ENCODE measurements at regions not wholly inside any gene's neighbourhood (a gene's known extent, or its start where the extent isn't known, plus 50 kb on each side); places are given as distances from the start of the nearest gene placed in this dataset.

- H3K4me3 ChIP-seq (ENCODE audit: low read depth in 1 of 3, low read length in 3 of 3) = no peak overlapping the region
- H3K9ac ChIP-seq (ENCODE audit: low read depth in 1 of 2, low read length in 2 of 2) = no peak overlapping the region
- DNase-seq (ENCODE audit: low spot score) = no peak
- H3K27ac ChIP-seq (ENCODE audit: low read depth in 1 of 2, low read length in 2 of 2) = no peak overlapping the region
- no peaks in the 10 kb centered on the region for H3K9me3 ChIP-seq (ENCODE audit: control insufficient read depth in 4 of 4, low read length in 3 of 4)
- H3K4me1 ChIP-seq (ENCODE audit: control insufficient read depth in 4 of 4, insufficient read depth in 4 of 4, low read length in 3 of 4) = no peaks in the 10 kb centered on the region
- H3K27me3 ChIP-seq (ENCODE audit: control insufficient read depth in 4 of 4, insufficient read depth in 4 of 4, low read length in 3 of 4) = no peaks in the 10 kb centered on the region
- TF ChIP-seq, protein P1, sequence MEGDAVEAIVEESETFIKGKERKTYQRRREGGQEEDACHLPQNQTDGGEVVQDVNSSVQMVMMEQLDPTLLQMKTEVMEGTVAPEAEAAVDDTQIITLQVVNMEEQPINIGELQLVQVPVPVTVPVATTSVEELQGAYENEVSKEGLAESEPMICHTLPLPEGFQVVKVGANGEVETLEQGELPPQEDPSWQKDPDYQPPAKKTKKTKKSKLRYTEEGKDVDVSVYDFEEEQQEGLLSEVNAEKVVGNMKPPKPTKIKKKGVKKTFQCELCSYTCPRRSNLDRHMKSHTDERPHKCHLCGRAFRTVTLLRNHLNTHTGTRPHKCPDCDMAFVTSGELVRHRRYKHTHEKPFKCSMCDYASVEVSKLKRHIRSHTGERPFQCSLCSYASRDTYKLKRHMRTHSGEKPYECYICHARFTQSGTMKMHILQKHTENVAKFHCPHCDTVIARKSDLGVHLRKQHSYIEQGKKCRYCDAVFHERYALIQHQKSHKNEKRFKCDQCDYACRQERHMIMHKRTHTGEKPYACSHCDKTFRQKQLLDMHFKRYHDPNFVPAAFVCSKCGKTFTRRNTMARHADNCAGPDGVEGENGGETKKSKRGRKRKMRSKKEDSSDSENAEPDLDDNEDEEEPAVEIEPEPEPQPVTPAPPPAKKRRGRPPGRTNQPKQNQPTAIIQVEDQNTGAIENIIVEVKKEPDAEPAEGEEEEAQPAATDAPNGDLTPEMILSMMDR (IDR thresholded peaks at IDR 0.05; ENCODE audit: low read depth, low read length, missing input control) = no peak
- TF ChIP-seq, protein P2, sequence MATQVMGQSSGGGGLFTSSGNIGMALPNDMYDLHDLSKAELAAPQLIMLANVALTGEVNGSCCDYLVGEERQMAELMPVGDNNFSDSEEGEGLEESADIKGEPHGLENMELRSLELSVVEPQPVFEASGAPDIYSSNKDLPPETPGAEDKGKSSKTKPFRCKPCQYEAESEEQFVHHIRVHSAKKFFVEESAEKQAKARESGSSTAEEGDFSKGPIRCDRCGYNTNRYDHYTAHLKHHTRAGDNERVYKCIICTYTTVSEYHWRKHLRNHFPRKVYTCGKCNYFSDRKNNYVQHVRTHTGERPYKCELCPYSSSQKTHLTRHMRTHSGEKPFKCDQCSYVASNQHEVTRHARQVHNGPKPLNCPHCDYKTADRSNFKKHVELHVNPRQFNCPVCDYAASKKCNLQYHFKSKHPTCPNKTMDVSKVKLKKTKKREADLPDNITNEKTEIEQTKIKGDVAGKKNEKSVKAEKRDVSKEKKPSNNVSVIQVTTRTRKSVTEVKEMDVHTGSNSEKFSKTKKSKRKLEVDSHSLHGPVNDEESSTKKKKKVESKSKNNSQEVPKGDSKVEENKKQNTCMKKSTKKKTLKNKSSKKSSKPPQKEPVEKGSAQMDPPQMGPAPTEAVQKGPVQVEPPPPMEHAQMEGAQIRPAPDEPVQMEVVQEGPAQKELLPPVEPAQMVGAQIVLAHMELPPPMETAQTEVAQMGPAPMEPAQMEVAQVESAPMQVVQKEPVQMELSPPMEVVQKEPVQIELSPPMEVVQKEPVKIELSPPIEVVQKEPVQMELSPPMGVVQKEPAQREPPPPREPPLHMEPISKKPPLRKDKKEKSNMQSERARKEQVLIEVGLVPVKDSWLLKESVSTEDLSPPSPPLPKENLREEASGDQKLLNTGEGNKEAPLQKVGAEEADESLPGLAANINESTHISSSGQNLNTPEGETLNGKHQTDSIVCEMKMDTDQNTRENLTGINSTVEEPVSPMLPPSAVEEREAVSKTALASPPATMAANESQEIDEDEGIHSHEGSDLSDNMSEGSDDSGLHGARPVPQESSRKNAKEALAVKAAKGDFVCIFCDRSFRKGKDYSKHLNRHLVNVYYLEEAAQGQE (IDR thresholded peaks at IDR 0.05) = no peak
- TF ChIP-seq EGR1 (IDR thresholded peaks at IDR 0.05; ENCODE audit: low read depth in 2 of 2) (no peak), YY1 (IDR thresholded peaks at IDR 0.05) (no peak), MAX (IDR thresholded peaks at IDR 0.05) (no peak), FOXA1 (IDR thresholded peaks at IDR 0.05) (no peak), RXRA (IDR thresholded peaks at IDR 0.05) (no peak), NR2F2 (IDR thresholded peaks at IDR 0.05) (no peak), ZBTB33 (IDR thresholded peaks at IDR 0.05) (no peak), GABPA (IDR thresholded peaks at IDR 0.05 in 1 of 2, conservative IDR thresholded peaks at IDR 0.05 in 1 of 2) (no peak), HNF4A (conservative IDR thresholded peaks at IDR 0.05) (no peak), HNF4G (IDR thresholded peaks at IDR 0.05) (no peak), FOXA2 (IDR thresholded peaks at IDR 0.05) (no peak), JUND (IDR thresholded peaks at IDR 0.05) (no peak), TAF1 (conservative IDR thresholded peaks at IDR 0.05) (no peak), RAD21 (IDR thresholded peaks at IDR 0.05) (no peak), SP1 (IDR thresholded peaks at IDR 0.05) (no peak)
- TF ChIP-seq, protein P3, sequence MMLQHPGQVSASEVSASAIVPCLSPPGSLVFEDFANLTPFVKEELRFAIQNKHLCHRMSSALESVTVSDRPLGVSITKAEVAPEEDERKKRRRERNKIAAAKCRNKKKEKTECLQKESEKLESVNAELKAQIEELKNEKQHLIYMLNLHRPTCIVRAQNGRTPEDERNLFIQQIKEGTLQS (IDR thresholded peaks at IDR 0.05) = no peak
- H3K36me3 ChIP-seq (ENCODE audit: control insufficient read depth in 4 of 4, insufficient read depth in 3 of 4, low read depth in 1 of 4, low read length in 3 of 4) = no peaks in the 10 kb centered on the region
These were observed 245.7 kb downstream of the NXPE2 start for GRCh38 chr11:114924042-114924441.
